NB4 (cell line): ENCODE measurements at regions not wholly inside any gene's neighbourhood (a gene's known extent, or its start where the extent isn't known, plus 50 kb on each side); places are given as distances from the start of the nearest gene placed in this dataset.

Source experiments
- MYC ChIP-seq: IDR thresholded peaks from 2 replicates; pipeline ENCODE4 v1.6.1; 2011; ENCODE audit warnings: low read depth, low read length
- POLR2A ChIP-seq: IDR thresholded peaks from 2 replicates; pipeline ENCODE4 v1.6.1; 2011; ENCODE audit warnings: mild to moderate bottlenecking; ENCODE audit not compliant: insufficient read length; ENCODE audit errors: extremely low read depth
- TF ChIP-seq, protein P1 (sequence below): IDR thresholded peaks from one replicate; pipeline ENCODE4 v1.5.1; 2012; ENCODE audit warnings: low read depth, low read length

DNA sequence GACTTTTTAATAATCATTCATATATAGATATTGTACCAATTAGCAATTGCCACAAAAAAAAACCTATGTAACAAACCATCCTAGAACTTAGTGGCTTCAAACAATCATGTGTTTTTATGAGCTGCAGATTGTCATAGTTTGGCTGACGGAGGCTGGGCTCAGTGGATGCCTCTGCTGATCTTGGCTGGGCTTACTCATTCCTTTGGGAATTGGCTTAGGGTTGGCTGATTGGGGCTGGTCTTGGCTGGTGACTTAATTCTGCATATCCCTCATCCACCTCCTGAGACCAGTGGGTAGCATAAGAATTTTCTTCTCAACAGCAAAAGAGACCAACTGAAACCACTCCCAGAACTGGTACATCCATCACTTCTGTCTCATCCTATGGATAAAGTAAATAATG lies 57.9 kb upstream of the PHF21B start:
- TF ChIP-seq, protein P1, sequence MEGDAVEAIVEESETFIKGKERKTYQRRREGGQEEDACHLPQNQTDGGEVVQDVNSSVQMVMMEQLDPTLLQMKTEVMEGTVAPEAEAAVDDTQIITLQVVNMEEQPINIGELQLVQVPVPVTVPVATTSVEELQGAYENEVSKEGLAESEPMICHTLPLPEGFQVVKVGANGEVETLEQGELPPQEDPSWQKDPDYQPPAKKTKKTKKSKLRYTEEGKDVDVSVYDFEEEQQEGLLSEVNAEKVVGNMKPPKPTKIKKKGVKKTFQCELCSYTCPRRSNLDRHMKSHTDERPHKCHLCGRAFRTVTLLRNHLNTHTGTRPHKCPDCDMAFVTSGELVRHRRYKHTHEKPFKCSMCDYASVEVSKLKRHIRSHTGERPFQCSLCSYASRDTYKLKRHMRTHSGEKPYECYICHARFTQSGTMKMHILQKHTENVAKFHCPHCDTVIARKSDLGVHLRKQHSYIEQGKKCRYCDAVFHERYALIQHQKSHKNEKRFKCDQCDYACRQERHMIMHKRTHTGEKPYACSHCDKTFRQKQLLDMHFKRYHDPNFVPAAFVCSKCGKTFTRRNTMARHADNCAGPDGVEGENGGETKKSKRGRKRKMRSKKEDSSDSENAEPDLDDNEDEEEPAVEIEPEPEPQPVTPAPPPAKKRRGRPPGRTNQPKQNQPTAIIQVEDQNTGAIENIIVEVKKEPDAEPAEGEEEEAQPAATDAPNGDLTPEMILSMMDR: no peak
- TF ChIP-seq POLR2A: no peak
- no peak for TF ChIP-seq MYC
